ENCODE measurements at regions not wholly inside any gene's neighbourhood (a gene's known extent, or its start where the extent isn't known, plus 50 kb on each side); places are given as distances from the start of the nearest gene placed in this dataset.

GRCh38 chr12:126093908-126094307, 1028.7 kb downstream of the AACS start:
- TF ChIP-seq EZH2 (IDR thresholded peaks at IDR 0.05; ENCODE audit: insufficient read depth, poor library complexity, severe bottlenecking) = no peak
- TF ChIP-seq EZH2phosphoT487 (IDR thresholded peaks at IDR 0.05; ENCODE audit: insufficient read depth, low read depth) = no peak

Data from GM23248 (cell line).